Spleen (tissue), 11 donors: ENCODE measurements at regions not wholly inside any gene's neighbourhood (a gene's known extent, or its start where the extent isn't known, plus 50 kb on each side); places are given as distances from the start of the nearest gene placed in this dataset.

Source experiments
- DNase-seq: peaks from one replicate; pipeline ENCODE4 v3.0.0-alpha.2; 2020
- H3K27ac ChIP-seq, 8 donors: fragments of 200-600 bp; sonication (generic) in 7 of 8; 1 replicate in 4 of 8; 2 replicates in 4 of 8; pipeline versions ENCODE4 v1.5.0 to v1.8.0; 2016 to 2021; ENCODE audit warnings: inconsistent platforms in 4 of 8, mild to moderate bottlenecking in 4 of 8, moderate library complexity in 1 of 8
- H3K27me3 ChIP-seq, 7 donors: fragments of 200-600 bp; sonication (generic) in 6 of 7; replicated peaks in 1 of 7; 1 replicate in 4 of 7; 2 replicates in 3 of 7; pipeline versions ENCODE4 v1.5.0 to v1.8.0; 2016 to 2021; ENCODE audit warnings: inconsistent platforms in 3 of 7, mild to moderate bottlenecking in 1 of 7
- H3K36me3 ChIP-seq, 6 donors: fragments of 200-600 bp; sonication (generic) in 5 of 6; 1 replicate in 4 of 6; 2 replicates in 2 of 6; pipeline versions ENCODE4 v1.5.0 to v1.8.0; 2016 to 2021; ENCODE audit warnings: inconsistent platforms in 2 of 6
- H3K4me1 ChIP-seq, 6 donors: fragments of 200-600 bp; sonication (generic) in 5 of 6; 1 replicate in 3 of 6; 2 replicates in 3 of 6; pipeline versions ENCODE4 v1.5.0 to v1.8.0; 2016 to 2021; ENCODE audit warnings: inconsistent platforms in 3 of 6
- H3K4me3 ChIP-seq, 8 donors: fragments of 200-600 bp; sonication (generic) in 7 of 8; 1 replicate in 4 of 8; 2 replicates in 4 of 8; pipeline versions ENCODE4 v1.5.0 to v1.8.0; 2016 to 2021; ENCODE audit warnings: inconsistent platforms in 4 of 8, mild to moderate bottlenecking in 4 of 8, moderate library complexity in 2 of 8
- H3K9me3 ChIP-seq, 8 donors: fragments of 200-600 bp; sonication (generic) in 7 of 8; 1 replicate in 4 of 8; 2 replicates in 4 of 8; pipeline versions ENCODE4 v1.5.0 to v1.8.0; 2016 to 2021; ENCODE audit warnings: inconsistent platforms in 4 of 8
- CTCF ChIP-seq, 11 experiments: fragments of 200-600 bp in 7 of 11; fragments of 450-650 bp in 4 of 11; sonication (generic) in 4 of 11; IDR thresholded peaks in 8 of 11; conservative IDR thresholded peaks in 3 of 11; 1 replicate in 7 of 11; 2 replicates in 4 of 11; pipeline versions ENCODE4 v1.4.0 to v1.8.0; 2016 to 2021; ENCODE audit warnings: antibody characterized with exemption in 11 of 11, inconsistent platforms in 4 of 11, mild to moderate bottlenecking in 1 of 11
- POLR2A ChIP-seq, 3 donors: fragments of 450-650 bp; IDR thresholded peaks; one replicate each; pipeline ENCODE4 v1.5.1; 2017; ENCODE audit warnings: antibody characterized with exemption in 3 of 3, mild to moderate bottlenecking in 1 of 3
- POLR2AphosphoS5 ChIP-seq, 3 donors: sonication (generic); formaldehyde crosslinking; IDR thresholded peaks; one replicate each; pipeline ENCODE4 v1.5.1; 2017; ENCODE audit warnings: antibody characterized with exemption in 3 of 3
- WGBS, 5 donors: extraction: QIAGEN DNeasy Blood & Tissue Kit in 3 of 5; methylation state at CpG; one replicate each; pipeline versions ENCODE4 v1.1.5 to v1.1.7; 2013 to 2018; 5-methylcytosine and 5-hydroxymethylcytosine counted together
- intact Hi-C: fragments of 100-400 bp; cut with DNase I; formaldehyde crosslinking; loops from one replicate; pipeline ENCODE4 v1.15.0; 2023; ENCODE audit warnings: low total_unique reads
- donor health status: healthy with polysubstance abuse.
- donor health status: DM: no; HTN: no; CAD: no; lungs with moderate emphysema.
- donor health status: DM: no; HTN: no; CAD: no.
- donor health status: Bipolar disorder and iron deficiency.
- donor health status: healthy.
- donor health status: DM: no; HTN: no; CAD: no.
- donor health status: DM: yes; HTN: yes; CAD: no.

- peak; percentile 40 for DNase-seq
- intact Hi-C loops = no loop called here
- Histone ChIP-seq H3K9me3 (no peaks in the 10 kb centered on the region), H3K4me3 (no peak overlapping the region), H3K4me1 (peaks cover 0 to 16% (median 0%) of the 10 kb centered on the region in 6 donors), H3K27ac (no peak overlapping the region), H3K27me3 (peaks cover 0 to 50% (median 0%) of the 10 kb centered on the region in 7 donors), H3K36me3 (no peaks in the 10 kb centered on the region)
- TF ChIP-seq CTCF (IDR thresholded peaks at IDR 0.05 in 8 of 11, conservative IDR thresholded peaks at IDR 0.05 in 3 of 11) = no peak
- TF ChIP-seq POLR2AphosphoS5 (IDR thresholded peaks at IDR 0.05) = no peak
- TF ChIP-seq POLR2A (IDR thresholded peaks at IDR 0.05) = no peak
- 62 to 75% (median 69%) methylated on average over 8 to 9 of the region's 9 CpGs for WGBS, 5 donors
Measured at GRCh38 chr1:37292789-37293188, 181.6 kb upstream of the ZC3H12A start.

GRCh38 chr1:37294096-37294495 is 180.3 kb upstream of the ZC3H12A start:
- 75 to 85% (median 83%) methylated on average over 4 of the region's 4 CpGs for WGBS, 5 donors
- peaks cover 0 to 12% (median 0%) of the 10 kb centered on the region in 6 donors for H3K4me1 ChIP-seq
- no peak overlapping the region for H3K27ac ChIP-seq
- no peaks in the 10 kb centered on the region for H3K9me3 ChIP-seq
- H3K4me3 ChIP-seq = no peak overlapping the region
- intact Hi-C loops = no loop called here
- TF ChIP-seq CTCF (IDR thresholded peaks at IDR 0.05 in 8 of 11, conservative IDR thresholded peaks at IDR 0.05 in 3 of 11) (no peak), POLR2AphosphoS5 (IDR thresholded peaks at IDR 0.05) (no peak), POLR2A (IDR thresholded peaks at IDR 0.05) (no peak)
- H3K27me3 ChIP-seq = peaks cover 0 to 62% (median 0%) of the 10 kb centered on the region in 7 donors
- H3K36me3 ChIP-seq = no peaks in the 10 kb centered on the region
- DNase-seq = no peak

GRCh38 chr1:37294529-37294928 is 179.9 kb upstream of the ZC3H12A start:
- TF ChIP-seq POLR2AphosphoS5 (IDR thresholded peaks at IDR 0.05) (no peak), POLR2A (IDR thresholded peaks at IDR 0.05) (no peak), CTCF (IDR thresholded peaks at IDR 0.05 in 8 of 11, conservative IDR thresholded peaks at IDR 0.05 in 3 of 11) (no peak)
- H3K4me1 ChIP-seq = peaks cover 0 to 9% (median 0%) of the 10 kb centered on the region in 6 donors
- peaks cover 0 to 65% (median 0%) of the 10 kb centered on the region in 7 donors for H3K27me3 ChIP-seq
- H3K4me3 ChIP-seq = no peak overlapping the region
- DNase-seq = no peak
- no peaks in the 10 kb centered on the region for H3K9me3 ChIP-seq
- H3K27ac ChIP-seq = no peak overlapping the region
- intact Hi-C loops = no loop called here
- WGBS, 5 donors = 70 to 86% (median 78%) methylated on average over 6 of the region's 6 CpGs
- H3K36me3 ChIP-seq = no peaks in the 10 kb centered on the region

- Histone ChIP-seq H3K36me3 (no peaks in the 10 kb centered on the region), H3K27me3 (peaks cover 0 to 76% (median 0%) of the 10 kb centered on the region in 7 donors), H3K9me3 (no peaks in the 10 kb centered on the region), H3K4me3 (no peak overlapping the region), H3K27ac (no peak overlapping the region), H3K4me1 (peaks cover 0 to 6% (median 0%) of the 10 kb centered on the region in 6 donors)
- 57 to 69% (median 63%) methylated on average over 6 of the region's 6 CpGs for WGBS, 5 donors
- TF ChIP-seq CTCF (IDR thresholded peaks at IDR 0.05 in 8 of 11, conservative IDR thresholded peaks at IDR 0.05 in 3 of 11) (no peak), POLR2A (IDR thresholded peaks at IDR 0.05) (no peak), POLR2AphosphoS5 (IDR thresholded peaks at IDR 0.05) (no peak)
- no peak for DNase-seq
- intact Hi-C loops = no loop called here
Measured at GRCh38 chr1:37298769-37299168, 175.6 kb upstream of the ZC3H12A start.
